ENCODE measurements at regions not wholly inside any gene's neighbourhood (a gene's known extent, or its start where the extent isn't known, plus 50 kb on each side); places are given as distances from the start of the nearest gene placed in this dataset.
"Not testable (repeated sequence)": the region's sequence is repeated elsewhere in the genome, so short reads cannot be mapped to it uniquely, and the experiment has no call there.

DNA sequence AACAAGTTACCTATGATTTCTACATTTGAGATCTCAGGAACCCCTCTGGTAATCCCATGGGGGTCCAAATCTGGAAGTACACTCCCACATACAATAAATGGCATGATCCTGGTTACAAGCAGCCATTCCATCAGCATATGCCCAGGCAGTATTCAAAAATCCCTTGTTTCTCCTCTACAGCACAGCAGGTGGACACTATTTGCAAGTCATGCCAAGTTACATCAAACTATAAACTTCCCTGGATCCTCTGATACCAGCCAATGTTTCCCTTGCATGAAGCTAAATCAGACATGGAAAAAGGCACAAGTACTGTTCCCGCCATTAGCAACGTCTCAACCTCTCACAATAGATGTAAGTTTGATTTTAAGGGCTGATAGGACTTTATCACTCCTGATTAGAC is 134.5 kb upstream of the PRSS16 start:
- DNase-seq: no peak

DNA sequence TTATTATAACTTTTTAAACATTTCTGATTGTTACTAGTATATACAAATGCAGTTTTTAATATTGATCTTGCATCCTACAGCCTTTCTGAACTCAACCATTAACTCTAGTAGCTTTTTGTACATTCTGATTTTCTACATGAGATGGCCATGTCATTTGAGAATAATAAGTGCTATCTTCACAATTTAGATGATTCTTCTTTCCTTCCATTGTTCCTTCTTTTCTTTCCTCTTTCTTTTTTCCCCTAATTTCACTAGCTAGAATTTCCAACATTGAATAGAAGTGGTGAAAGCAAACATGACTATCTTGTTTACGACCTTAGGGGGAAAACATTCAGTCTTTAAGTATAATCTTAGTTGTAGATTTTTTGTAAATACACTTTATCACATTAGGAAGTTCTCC is 128.2 kb upstream of the PRSS16 start:
- no peak for DNase-seq

DNA sequence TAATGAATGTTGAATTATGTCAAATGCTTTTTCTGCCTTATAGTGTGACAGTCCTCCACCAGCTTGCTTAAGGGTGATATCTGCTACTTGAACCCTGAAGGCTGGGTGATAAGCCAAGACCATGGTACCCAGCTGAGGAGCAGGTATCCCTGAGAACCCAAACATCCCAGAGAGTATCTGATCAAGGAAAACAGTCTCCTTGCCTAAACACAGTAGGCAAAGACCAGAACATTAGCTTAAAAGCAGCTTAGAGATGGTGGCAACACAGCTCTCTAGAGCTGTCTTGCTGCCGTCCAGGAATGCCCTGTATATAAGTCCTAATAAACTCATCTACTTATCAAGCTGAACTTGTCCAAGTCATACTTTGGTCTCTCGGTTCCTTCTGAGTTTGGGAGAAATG is 127.7 kb upstream of the PRSS16 start:
- DNase-seq: no peak

DNA sequence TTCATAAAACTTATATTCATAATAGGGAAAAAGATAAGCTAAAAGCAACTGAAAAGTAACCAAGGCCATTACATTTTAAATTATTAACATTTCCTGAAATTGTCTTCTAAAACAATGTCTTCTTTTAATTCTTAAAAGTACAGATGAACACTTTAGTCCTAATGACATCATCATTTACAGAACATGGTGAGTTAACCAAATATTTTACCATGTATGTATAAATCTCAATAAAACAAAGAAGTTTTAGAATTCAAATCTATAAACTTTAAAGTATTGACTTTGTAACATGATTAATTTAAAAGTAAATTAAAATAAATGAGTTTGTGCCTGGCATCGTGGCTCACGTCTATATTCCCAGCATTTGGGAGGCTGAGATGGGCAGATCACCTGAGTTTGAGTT is 125.9 kb upstream of the PRSS16 start:
- no peak for DNase-seq

DNA sequence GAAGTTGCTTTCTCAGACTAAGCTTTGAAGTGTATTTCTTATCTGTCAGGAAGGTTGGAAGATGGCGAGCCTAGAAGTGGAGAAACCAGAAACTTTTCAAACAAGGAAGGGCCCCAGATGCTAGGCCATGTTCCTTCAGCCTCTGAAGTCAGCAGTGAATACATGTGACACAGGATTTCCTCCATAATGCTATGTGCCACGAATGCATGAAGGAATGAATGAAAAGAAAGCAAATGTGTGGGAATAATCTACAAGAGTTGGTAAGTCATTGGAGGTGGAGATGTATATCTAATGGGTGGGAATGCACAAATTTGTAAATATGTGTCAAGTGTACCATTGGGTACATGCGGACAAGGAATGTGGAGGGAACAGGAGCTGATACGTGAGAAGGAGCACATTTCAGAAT is 123.2 kb upstream of the PRSS16 start:
- no peak for DNase-seq

DNA sequence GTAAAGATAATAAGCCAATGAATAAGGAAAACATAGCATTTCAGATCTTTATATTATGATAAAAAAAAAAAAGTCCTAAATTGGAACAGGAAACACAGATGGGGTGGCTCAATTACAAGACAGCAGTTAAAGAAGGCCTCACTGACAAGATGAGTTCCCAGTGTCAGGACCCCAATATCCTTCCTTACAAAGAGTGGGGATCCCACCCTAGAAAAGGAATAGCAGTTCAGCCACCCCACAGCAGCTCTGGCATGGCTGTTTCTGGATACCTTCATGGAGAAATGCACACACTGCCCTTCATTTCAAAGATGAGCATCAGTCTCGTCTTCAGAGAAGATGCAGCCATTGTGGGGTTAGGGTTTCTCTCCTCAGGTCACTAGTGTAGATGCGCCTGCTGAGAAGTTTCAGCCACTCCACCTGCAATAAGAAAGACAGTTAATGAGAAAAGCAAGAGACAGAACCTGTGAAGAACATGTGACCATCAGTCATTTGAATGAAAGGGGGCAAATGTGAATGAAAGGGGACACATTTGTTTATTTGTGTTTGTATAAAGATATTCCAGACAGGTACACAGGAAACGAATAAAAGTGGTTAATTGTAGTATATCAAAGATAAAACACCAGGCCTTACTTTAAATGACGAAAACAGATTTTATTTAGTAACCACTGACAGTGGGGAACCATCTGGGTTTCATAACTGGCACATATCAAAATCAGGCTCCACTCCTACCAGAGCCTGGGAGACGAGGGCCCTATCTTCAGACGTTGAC is 121.3 kb upstream of the PRSS16 start:
- DNase-seq: no peak

DNA sequence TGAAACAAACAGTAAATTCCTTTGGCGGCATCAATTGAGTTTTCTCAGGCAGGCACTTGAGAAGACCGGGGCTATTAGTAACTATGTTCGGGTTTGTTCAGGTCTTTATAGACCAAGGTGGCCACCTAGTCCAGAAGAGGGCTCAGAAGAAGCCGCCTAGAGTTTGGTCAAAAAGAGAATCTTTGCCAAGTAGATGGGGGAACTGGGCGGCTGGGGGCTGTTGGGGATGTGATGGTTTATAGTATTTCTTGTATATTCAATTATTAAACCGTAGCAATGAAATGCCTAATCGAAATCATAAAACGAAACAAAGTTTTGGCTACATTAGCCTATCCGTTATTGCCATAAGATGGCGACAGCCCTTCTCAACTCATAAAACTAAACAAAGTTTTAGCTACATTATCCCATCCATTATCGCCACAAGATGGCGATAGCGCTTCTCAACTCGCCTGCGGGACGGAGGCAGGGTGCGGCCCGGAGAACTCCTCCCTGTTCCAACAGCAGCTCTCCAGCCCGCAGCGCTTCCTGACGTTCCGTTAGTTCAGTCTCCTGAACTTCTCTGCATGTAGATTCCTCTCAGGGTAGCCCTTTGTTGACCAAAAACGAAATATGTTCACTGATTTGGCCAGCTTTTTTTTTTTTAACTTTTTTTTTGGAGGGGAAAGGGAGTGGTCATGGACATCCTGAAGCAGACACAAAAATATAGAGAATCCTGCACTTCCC is 120.5 kb upstream of the PRSS16 start:
- DNase-seq: peak; percentile 91

DNA sequence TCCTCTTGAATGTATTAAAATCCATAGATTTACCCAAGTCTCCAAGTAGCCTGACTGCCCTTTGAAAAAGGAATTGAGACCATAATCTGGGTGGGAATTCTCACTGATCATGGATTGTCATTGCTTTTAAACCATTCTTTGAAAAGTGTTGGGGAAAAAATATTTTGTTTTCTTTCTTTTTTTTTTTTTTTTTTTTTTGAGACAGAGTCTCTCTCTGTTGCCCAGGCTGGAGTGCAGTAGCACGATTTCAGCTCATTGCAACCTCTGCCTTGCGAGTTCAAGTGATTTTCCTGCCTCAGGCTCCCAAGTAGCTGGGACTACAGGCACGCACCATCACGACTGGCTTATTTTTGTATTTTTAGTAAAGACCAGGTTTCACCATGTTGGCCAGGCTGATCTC is 119.6 kb upstream of the PRSS16 start:
- not testable (repeated sequence) for DNase-seq

DNA sequence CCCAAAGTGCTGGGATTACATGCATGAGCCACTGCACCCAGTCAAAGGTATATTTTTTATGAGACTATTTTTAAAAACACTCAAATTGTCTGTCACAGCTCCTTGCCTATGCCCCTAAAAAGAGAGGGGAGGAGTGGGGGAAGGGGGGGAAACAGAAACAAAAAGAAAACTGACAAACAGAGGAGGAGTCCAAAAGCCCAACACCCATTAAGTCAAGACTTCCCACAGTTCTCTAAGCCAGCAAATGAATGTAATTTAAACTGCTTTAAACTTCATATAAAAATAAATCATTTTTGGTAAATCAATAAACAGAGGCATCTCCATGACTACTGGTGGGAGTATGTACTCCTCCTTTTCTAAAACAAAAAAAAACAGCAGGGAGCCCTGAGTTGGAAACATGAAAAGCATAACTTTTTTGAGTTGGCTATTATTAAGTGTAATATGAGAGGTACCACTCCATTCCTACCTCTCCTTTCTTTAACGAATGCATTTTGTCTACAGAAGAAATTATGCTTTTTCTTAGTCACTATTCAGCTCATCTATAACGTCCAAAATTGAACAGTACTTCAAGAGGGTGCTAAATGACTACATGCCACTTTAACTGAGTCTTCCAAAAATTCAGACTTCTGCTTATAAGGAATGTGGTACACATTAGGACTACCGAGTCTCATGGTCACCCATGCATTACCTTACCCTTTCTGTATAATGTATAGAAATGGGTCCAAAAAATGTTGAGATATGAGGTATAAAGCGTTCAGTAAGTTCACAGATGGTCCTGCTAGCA is 119.0 kb upstream of the PRSS16 start:
- DNase-seq: no peak

DNA sequence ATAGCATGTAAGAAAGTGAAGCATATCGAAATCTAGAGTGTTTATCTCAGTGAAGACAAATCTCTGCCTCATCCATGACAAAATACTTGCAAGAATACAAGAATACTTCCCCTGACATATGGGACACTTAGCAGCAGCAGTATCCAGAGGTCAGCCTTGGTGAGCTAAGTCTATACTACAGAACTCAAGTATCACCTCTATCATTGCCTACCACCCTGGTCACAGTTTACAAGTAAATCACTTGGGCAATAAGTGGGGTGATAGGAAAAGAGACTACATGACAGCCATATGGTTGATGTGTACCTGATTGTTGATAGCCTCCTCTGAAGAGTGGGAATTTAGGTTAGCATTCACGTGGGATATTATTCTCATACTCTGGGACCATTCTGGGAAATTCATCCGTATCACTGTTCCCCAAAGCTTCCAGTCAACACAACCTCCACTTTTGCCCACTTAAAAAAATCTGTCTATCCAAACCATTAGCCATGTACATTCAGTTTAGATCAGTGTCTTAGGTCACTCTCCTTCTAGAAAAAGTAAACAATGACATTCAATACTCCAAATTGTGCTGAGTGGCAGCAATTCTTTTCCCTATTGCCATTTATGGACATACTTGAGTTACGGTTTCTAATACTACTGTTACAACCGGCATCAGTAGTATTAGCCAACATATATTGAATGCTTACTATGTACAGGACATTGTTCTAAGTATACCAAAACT is 118.2 kb upstream of the PRSS16 start:
- no peak for DNase-seq

DNA sequence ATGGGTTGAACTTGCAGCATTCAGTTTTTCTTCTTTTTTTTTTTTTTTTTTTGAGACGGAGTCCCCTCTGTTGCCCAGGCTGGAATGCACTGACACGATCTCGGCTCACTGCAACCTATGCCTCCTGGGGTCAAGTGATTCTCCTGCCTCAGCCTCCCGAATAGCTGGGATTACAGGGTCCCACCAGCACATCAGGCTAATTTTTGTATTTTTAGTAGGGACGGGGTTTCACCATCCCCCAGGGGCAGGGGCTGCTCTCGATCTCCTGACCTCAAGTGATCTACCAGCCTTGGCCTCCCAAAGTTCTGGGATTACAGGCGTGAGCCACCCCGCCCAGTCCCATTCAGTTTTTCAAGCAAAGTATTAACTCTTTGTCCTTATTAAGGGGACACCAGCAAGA is 117.6 kb upstream of the PRSS16 start:
- DNase-seq: no peak

DNA sequence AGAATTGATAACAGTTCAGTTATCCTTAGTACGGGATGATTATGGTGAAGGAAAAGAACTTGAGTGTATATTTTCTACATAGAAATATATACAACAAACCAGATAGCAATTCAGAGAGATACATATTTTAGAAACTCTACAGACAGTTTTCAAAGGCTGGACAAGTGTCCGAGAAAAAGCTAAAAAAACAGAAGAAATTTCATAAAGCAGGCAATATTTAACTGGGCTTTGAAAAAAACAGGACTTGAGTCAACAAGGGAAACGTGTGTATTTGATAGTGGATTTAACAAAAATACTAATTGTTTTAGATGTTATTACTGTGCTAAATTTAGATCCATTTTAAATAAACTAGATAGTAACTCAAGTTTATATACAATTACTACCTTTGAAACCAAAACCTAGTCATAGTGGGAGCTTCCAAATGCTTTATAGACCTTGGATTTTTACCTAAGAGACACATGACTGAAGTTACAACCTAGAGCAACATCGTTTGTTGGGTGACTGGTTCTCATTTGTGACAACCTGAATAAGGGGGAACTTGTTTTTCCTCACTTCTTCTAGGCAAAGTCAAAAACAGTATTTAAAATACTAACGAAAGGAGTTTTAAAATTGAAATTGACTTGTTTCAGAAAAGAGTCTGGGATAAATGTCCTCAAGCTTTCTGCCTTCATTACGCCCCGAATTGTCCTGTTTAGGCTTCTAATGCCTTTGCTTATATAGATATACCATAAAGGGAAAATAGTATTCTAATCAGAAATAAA is 116.7 kb upstream of the PRSS16 start:
- no peak for DNase-seq

DNA sequence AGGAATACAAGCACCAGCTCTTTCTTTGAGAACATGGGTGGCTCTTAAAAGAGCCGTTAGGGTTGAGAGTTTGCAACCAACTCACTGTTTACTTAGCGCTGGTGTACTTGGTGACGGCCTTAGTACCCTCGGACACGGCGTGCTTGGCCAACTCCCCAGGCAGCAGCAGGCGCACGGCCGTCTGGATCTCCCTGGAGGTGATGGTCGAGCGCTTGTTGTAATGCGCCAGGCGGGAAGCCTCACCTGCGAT is 115.3 kb upstream of the PRSS16 start:
- not testable (repeated sequence) for DNase-seq

DNA sequence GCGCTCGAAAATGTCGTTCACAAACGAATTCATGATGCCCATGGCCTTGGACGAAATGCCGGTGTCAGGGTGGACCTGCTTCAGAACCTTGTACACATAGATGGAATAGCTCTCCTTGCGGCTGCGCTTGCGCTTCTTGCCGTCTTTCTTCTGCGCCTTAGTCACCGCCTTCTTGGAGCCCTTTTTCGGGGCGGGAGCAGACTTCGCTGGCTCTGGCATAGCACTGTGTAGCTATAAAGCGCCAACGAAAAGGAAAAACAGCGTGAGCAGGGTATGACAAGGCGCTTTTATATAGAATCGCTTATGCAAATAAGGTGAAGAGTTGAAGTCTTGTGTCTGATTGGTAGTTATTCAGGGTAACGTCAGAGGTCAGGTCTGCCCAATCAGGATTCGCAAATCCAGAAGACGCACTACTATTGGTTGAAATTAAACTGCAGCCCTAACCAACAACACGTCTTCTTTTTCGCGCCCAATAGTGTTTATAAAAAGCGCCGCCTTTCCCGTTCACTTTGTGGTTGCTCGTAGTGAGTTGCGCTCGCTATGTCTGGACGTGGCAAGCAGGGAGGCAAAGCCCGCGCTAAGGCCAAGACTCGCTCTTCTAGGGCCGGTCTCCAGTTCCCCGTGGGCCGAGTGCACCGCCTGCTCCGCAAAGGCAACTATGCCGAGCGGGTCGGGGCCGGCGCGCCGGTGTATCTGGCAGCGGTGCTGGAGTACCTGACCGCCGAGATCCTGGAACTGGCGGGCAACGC is 114.8 kb upstream of the PRSS16 start:
- peak; percentile 100 for DNase-seq

DNA sequence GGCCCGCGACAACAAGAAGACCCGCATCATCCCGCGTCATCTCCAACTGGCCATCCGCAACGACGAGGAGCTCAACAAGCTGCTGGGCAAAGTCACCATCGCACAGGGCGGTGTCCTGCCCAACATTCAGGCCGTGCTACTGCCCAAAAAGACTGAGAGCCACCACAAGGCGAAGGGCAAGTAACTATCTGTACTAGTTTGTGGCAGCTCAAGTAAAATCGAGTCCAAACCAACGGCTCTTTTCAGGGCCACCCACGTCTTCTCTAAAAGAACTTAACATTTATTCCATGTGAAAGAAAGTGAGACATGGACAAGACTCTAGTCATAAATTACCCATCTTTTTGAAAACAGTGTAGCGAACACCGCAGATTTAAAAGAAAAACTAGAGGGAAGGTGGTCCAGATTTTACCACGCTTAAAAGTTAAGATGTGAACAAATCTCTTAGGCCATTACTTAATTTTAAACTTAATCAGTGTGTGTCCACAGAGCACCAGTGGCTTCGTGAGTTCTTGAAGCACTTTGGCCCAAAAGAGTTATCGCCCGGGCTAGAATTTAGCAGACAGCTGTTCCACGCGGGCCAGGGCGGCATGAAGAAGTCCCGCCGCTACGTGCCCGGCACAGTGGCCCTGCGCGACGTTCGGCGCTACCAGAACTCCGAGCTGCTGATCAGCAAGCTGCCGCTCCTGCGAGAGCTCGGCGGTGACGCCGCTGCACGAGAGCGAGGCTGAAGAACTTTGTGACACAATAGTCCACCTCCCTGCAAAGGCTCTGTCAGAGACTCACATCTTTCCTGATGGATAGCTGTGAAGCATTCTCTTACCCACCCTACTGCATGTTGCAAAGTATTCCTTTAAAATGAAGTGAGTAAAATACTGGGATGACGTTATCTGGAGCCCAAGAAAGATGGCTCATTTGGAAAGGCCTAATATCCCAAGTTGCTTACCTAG is 113.9 kb upstream of the PRSS16 start:
- DNase-seq: peak; percentile 72

DNA sequence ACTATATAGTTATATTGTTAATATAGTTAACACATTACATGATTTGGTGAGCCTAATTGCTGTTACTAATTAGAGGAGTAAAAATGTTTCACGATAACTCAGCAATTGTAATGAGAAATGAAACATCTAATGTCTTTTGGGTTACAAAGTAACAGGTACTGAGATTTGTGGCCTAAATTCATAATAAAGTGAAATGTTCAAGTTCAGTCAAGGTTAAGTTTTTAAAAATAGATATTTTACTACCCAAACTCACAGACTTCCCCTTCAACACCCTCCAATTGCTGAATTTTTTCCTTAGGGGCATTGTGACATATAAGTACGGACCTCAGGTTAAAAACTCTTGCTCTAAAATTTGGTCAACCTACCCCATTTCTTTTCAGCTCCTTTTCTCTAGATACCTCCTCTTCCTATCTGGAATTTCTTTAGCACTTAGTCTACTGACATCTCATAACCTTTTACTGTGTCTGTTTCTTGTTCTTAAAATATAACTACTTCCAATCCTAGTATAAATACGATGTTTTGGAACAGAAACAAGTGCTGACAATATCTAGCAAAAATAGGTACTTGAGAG is 112.3 kb upstream of the PRSS16 start:
- no peak for DNase-seq

DNA sequence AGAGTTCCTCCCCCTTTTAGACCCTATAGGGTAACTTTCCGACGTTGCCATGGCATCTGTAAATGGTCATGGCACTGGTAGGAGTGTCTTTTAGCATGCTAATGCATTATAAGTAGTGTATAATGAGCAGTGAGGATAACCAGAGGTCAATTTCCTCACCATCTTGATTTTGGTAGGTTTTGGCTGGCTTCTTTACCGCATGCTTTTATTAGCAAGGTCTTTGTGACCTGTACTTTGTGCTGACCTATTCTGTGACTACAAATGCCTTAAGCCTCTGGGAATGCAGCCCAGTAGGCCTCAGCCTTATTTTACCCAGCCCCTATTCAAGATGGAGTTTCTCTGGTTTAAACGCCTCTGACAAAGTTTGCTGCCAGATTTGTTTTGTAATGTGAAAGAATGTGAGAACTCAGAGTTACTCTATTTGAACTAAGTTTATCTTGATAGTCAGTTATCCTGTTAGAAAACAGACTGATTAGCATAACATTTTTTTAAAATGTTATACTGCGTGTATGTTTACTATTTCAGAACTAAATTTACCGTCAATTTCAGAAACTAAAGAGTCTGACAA is 111.3 kb upstream of the PRSS16 start:
- no peak for DNase-seq

DNA sequence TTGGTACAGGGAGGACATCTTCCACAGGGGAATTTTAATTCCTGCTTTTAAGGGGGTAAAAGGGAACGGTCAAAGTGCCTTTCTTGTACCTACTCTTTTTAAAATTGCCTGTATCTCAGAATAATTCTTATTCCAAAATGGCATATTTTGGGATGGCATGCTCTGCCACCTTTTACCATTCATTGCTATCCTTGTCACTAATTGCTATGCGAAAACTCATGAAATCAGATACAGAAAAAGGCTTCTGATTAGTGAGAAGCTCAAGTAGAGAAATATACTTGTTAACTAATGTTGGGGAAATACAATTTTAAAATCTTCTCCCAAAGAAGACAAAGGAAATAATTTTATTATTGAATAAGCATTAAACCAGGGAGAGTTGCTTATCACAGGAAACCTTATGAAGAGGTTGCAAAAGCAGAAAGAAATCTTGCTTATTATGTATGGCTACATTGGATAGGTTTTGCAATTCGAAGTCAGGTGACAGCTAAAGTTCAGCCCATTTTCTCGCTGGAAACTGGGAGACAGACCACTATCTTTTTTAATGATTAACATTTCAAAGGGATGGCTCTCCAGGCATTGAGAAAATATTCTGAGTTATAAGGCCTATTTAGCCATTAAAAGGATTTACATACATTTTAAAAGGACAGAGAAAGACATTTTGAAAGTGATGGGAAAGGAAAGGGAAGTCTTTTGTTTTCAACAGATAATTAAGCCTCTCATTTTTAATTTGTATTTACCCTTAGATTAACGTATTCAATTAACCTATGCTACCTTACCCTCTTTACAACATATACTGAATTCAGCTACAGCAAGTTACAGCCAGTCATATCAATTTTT is 110.3 kb upstream of the PRSS16 start:
- DNase-seq: no peak

DNA sequence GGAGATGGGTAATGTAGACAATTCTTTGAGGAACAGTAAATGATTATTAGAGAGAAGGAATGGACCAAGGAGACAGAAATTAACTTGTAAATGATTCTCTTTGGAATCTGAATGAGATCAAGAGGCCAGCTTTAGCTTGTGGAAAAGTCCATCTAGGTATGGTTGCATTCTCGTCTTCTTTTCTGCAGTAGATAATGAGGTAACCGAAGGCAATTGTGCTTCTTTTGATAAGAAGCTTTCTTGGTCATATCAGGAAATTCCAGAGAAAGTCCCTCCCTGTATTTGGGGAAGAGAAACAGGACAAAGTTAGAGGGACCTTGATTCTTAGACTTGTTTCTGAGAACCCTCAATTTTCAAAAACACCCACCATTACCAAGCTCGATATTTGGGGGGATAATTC is 109.1 kb upstream of the PRSS16 start:
- no peak for DNase-seq

All from CD4-positive, alpha-beta T cell treated with Interleukin-10 for 1 hour (primary cell).